GM13976 (cell line): ENCODE measurements at regions not wholly inside any gene's neighbourhood (a gene's known extent, or its start where the extent isn't known, plus 50 kb on each side); places are given as distances from the start of the nearest gene placed in this dataset.
"Not testable (repeated sequence)": the region's sequence is repeated elsewhere in the genome, so short reads cannot be mapped to it uniquely, and the experiment has no call there.

Experiments
- DNase-seq: peaks from one replicate; pipeline ENCODE4 v3.0.0; 2012; ENCODE audit warnings: low spot score
- in situ Hi-C: fragments of 300-500 bp; cut with MboI; formaldehyde crosslinking; loops from one replicate; pipeline ENCODE4 v1.12.0; 2022; ENCODE audit warnings: low sequenced_read_pairs, mixed read lengths, inconsistent platforms; ENCODE audit not compliant: unreplicated experiment
- TF ChIP-seq, protein P1 (sequence below): IDR thresholded peaks from 2 replicates; pipeline ENCODE4 v1.5.1; 2012; ENCODE audit warnings: borderline replicate concordance, mild to moderate bottlenecking; ENCODE audit not compliant: insufficient read depth; ENCODE audit errors: extremely low read depth, missing control alignments, control extremely low read depth

DNA sequence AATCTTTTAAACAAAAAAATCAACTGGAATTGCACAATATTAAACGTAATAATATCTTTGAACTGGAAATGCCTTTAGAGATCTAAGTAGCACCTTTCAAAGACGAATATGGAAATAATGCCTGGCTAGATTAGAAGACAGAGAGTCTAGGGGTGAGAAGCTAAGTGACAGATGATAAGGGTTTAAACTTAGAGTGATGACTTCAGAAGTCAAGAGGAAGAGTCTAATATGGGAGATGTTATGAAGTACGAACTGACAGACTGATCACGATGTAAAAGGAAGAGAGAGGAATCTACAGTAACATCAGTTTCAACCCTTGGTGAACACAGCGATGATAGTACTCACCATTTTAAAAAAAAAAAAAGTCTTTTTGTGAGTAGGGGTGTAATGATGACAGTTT is 57.9 kb downstream of the HINT1 start:
- TF ChIP-seq, protein P1, sequence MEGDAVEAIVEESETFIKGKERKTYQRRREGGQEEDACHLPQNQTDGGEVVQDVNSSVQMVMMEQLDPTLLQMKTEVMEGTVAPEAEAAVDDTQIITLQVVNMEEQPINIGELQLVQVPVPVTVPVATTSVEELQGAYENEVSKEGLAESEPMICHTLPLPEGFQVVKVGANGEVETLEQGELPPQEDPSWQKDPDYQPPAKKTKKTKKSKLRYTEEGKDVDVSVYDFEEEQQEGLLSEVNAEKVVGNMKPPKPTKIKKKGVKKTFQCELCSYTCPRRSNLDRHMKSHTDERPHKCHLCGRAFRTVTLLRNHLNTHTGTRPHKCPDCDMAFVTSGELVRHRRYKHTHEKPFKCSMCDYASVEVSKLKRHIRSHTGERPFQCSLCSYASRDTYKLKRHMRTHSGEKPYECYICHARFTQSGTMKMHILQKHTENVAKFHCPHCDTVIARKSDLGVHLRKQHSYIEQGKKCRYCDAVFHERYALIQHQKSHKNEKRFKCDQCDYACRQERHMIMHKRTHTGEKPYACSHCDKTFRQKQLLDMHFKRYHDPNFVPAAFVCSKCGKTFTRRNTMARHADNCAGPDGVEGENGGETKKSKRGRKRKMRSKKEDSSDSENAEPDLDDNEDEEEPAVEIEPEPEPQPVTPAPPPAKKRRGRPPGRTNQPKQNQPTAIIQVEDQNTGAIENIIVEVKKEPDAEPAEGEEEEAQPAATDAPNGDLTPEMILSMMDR: no peak
- DNase-seq: no peak
- in situ Hi-C loops: loop anchor here (25.0 kb wide), 1 partner anchor 995 kb away; no protein-coding TSS in a partner anchor

- in situ Hi-C loops: loop anchor here (25.0 kb wide), 1 partner anchor 992 kb away; no protein-coding TSS in a partner anchor
- TF ChIP-seq, protein P1: no peak
- DNase-seq: no peak
Observed at GRCh38 chr5:131104169-131104808, 60.8 kb downstream of the HINT1 start.

- DNase-seq: no peak
- in situ Hi-C loops: no loop called here
- TF ChIP-seq, protein P1: no peak
Observed at GRCh38 chr5:131096774-131097710, 68.0 kb downstream of the HINT1 start.

GRCh38 chr5:131095561-131095960 is 69.5 kb downstream of the HINT1 start:
- DNase-seq, in situ Hi-C loops: not testable (repeated sequence)

DNA sequence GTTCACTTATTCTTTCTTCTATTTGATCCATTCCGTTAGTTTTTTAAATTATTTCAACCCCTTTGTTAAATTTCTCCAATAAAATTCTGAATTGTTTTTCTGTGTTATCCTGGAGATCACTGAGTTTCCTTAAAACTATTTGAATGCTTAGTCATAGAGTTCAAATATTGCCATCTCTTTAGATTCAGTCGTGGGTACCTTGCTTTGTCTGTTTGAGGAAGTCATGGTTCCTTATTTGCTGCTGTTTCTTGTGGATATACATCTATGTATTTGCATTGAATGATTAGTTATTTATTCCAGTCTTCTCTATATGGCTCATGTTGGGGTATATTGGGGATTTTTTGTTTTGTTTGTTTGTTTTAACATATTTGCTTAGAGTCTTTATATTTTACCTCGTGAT is 80.6 kb downstream of the HINT1 start:
- TF ChIP-seq, protein P1: no peak
- DNase-seq: no peak
- in situ Hi-C loops: no loop called here

DNA sequence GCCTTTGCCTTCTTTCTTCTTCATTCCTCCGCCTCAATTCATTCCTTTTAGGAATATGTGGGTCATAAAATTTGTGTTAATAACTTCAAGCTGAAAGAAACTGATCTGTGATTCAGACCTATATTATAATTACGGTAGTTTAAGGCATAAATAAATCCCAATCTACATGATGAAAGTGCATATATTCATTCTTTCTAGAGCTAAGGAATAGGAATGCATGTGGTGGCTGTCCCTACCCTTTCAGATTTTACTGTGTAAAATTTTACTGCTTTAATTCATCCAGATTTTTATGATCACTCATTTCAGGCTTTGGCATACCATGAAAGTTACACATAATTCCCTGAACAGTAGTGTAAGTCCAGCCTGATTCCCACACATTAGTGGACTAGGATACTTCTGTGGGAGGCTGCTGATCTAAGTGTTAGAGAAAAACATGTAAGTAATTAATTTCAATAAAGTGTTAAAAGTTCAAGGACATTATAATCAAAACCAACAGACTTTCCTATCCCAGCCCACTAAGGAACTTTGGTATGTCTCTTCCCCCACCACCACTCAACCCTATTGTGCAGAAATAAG is 83.1 kb downstream of the HINT1 start:
- in situ Hi-C loops: no loop called here
- no peak for DNase-seq

More for the DNA sequence above, 83.1 kb downstream of the HINT1 start:
- TF ChIP-seq, protein P1: no peak
